IMR-90 (cell line): ENCODE measurements at regions not wholly inside any gene's neighbourhood (a gene's known extent, or its start where the extent isn't known, plus 50 kb on each side); places are given as distances from the start of the nearest gene placed in this dataset.

Source experiments
- ATAC-seq: fragments of 200-7000 bp; cut with Tn5 transposase; 2 replicates; pipeline ENCODE4 v1.9.1; 2020; ENCODE audit warnings: low read depth, mild to moderate bottlenecking, moderate library complexity
- BruUV-seq: library from RNA; stranded (reverse); fragments of 400-500 nt; replicated peaks from 2 replicates; lab custom pipeline; 2021; lab: Mats Ljungman, UMichigan
- CTCF ChIA-PET: fragments of 300-600 bp; formaldehyde crosslinking; extraction: SDS; loops from one replicate; lab custom pipeline; 2021; ENCODE audit warnings: antibody characterized with exemption; lab: Yijun Ruan, JAX
- POLR2A ChIA-PET: fragments of 300-600 bp; sonication (Branson Sonifier 250); formaldehyde crosslinking; loops from one replicate; lab custom pipeline; 2022; ENCODE audit warnings: antibody characterized with exemption; ENCODE audit not compliant: unreplicated experiment; lab: Charles Lee
- DNase-seq: peaks from one replicate; pipeline ENCODE4 v3.0.0; 2013
- H2AFZ ChIP-seq: replicated peaks from 2 replicates; pipeline ENCODE3; 2013; ENCODE audit warnings: low read length, mild to moderate bottlenecking; ENCODE audit not compliant: poor library complexity
- H2AK5ac ChIP-seq: 2 replicates; pipeline ENCODE4 v1.6.1; 2013; ENCODE audit warnings: low read depth, low read length, inconsistent platforms
- H2AK9ac ChIP-seq: replicated peaks from 2 replicates; pipeline ENCODE3; 2013; ENCODE audit warnings: mild to moderate bottlenecking, low read depth, low read length, moderate library complexity; ENCODE audit not compliant: poor library complexity
- H2BK120ac ChIP-seq: 2 replicates; pipeline ENCODE4 v1.6.1; 2013; ENCODE audit warnings: low read depth, low read length, inconsistent platforms
- H2BK15ac ChIP-seq: 3 replicates; pipeline ENCODE4 v1.6.1; 2013; ENCODE audit warnings: low read depth, low read length, inconsistent platforms
- H2BK20ac ChIP-seq: 2 replicates; pipeline ENCODE4 v1.6.1; 2013; ENCODE audit warnings: low read depth, mild to moderate bottlenecking, inconsistent platforms, low read length, moderate library complexity
- H2BK5ac ChIP-seq: 2 replicates; pipeline ENCODE4 v1.6.1; 2013; ENCODE audit warnings: mild to moderate bottlenecking, low read depth, low read length, inconsistent platforms; ENCODE audit not compliant: poor library complexity, severe bottlenecking
- H3K14ac ChIP-seq: replicated peaks from 2 replicates; pipeline ENCODE4 v1.6.1; 2013; ENCODE audit warnings: low read depth, low read length, inconsistent platforms
- H3K18ac ChIP-seq: 2 replicates; pipeline ENCODE4 v1.6.1; 2013; ENCODE audit warnings: low read depth, low read length, control low read depth
- H3K23ac ChIP-seq: 2 replicates; pipeline ENCODE4 v1.6.1; 2013; ENCODE audit warnings: low read depth, low read length, inconsistent platforms
- H3K27ac ChIP-seq: 2 replicates; pipeline ENCODE4 v1.5.1; 2013; ENCODE audit warnings: mild to moderate bottlenecking, control low read depth, low read length; ENCODE audit not compliant: insufficient read depth
- H3K27me3 ChIP-seq: 2 replicates; pipeline ENCODE4 v1.6.1; 2013; ENCODE audit warnings: low read length; ENCODE audit not compliant: control insufficient read depth, insufficient read depth
- H3K36me3 ChIP-seq: 2 replicates; pipeline ENCODE4 v1.6.1; 2013; ENCODE audit warnings: low read length, mixed read lengths; ENCODE audit not compliant: control insufficient read depth, insufficient read depth
- H3K4ac ChIP-seq: 2 replicates; pipeline ENCODE4 v1.6.1; 2013; ENCODE audit warnings: low read depth, low read length, inconsistent platforms
- H3K4me1 ChIP-seq: 2 replicates; pipeline ENCODE4 v1.6.1; 2013; ENCODE audit warnings: low read length, mixed read lengths; ENCODE audit not compliant: control insufficient read depth, insufficient read depth
- H3K4me2 ChIP-seq: 2 replicates; pipeline ENCODE4 v1.6.1; 2013; ENCODE audit warnings: low read depth, mild to moderate bottlenecking, control low read depth, low read length, moderate library complexity
- H3K4me3 ChIP-seq: 2 replicates; pipeline ENCODE4 v1.5.1; 2013; ENCODE audit warnings: low read depth, mild to moderate bottlenecking, control low read depth, low read length, moderate library complexity; ENCODE audit not compliant: insufficient read depth
- H3K56ac ChIP-seq: 2 replicates; pipeline ENCODE4 v1.6.1; 2013; ENCODE audit warnings: low read length, inconsistent platforms; ENCODE audit not compliant: insufficient read depth; ENCODE audit errors: extremely low read depth
- H3K79me1 ChIP-seq, 2 experiments: 2 replicates each; pipeline ENCODE4 v1.6.1; 2013; ENCODE audit warnings: low read length in 2 of 2, inconsistent platforms in 1 of 2, low read depth in 1 of 2
- H3K9ac ChIP-seq: 2 replicates; pipeline ENCODE4 v1.6.1; 2013; ENCODE audit warnings: low read depth, low read length, control low read depth
- H3K9me1 ChIP-seq: 2 replicates; pipeline ENCODE4 v1.6.1; 2013; ENCODE audit warnings: low read length, inconsistent platforms; ENCODE audit not compliant: insufficient read depth
- H3K9me3 ChIP-seq: 2 replicates; pipeline ENCODE4 v1.6.1; 2013; ENCODE audit warnings: low read length; ENCODE audit not compliant: control insufficient read depth, insufficient read depth
- H4K20me1 ChIP-seq: 2 replicates; pipeline ENCODE4 v1.6.1; 2013; ENCODE audit warnings: low read length, inconsistent platforms; ENCODE audit not compliant: insufficient read depth
- H4K5ac ChIP-seq: 2 replicates; pipeline ENCODE4 v1.6.1; 2013; ENCODE audit warnings: mild to moderate bottlenecking, low read depth, low read length, control low read depth
- H4K8ac ChIP-seq, 2 experiments: 2 replicates each; pipeline ENCODE4 v1.6.1; 2013; ENCODE audit warnings: low read depth in 2 of 2, low read length in 2 of 2, control low read depth in 1 of 2, inconsistent platforms in 1 of 2
- H4K91ac ChIP-seq: 2 replicates; pipeline ENCODE4 v1.6.1; 2013; ENCODE audit warnings: low read depth, low read length, inconsistent platforms; ENCODE audit not compliant: insufficient read depth
- BHLHE40 ChIP-seq: fragments of 150-350 bp; IDR thresholded peaks from 2 replicates; pipeline ENCODE4 v1.6.1; 2016; ENCODE audit warnings: mild to moderate bottlenecking, low read depth, low read length
- CEBPB ChIP-seq: IDR thresholded peaks from 2 replicates; pipeline ENCODE4 v1.6.1; 2012; ENCODE audit warnings: low read depth, low read length, improper control_type of control experiment
- CHD1 ChIP-seq: IDR thresholded peaks from 2 replicates; pipeline ENCODE4 v1.6.1; 2012; ENCODE audit warnings: low read depth, low read length, improper control_type of control experiment
- CTCF ChIP-seq: conservative IDR thresholded peaks from 2 replicates; pipeline ENCODE4 v1.5.1; 2012; ENCODE audit warnings: mild to moderate bottlenecking, low read depth, low read length, improper control_type of control experiment
- ELK1 ChIP-seq: fragments of 150-350 bp; IDR thresholded peaks from 2 replicates; pipeline ENCODE4 v1.6.1; 2016; ENCODE audit warnings: low read depth, mild to moderate bottlenecking, low read length, moderate library complexity, borderline replicate concordance
- FOS ChIP-seq: fragments of 150-350 bp; IDR thresholded peaks from 2 replicates; pipeline ENCODE4 v1.6.1; 2016; ENCODE audit warnings: low read depth, low read length
- MAFK ChIP-seq: IDR thresholded peaks from 2 replicates; pipeline ENCODE4 v1.6.1; 2012; ENCODE audit warnings: low read depth, low read length, improper control_type of control experiment
- MAZ ChIP-seq: IDR thresholded peaks from 2 replicates; pipeline ENCODE4 v1.6.1; 2012; ENCODE audit warnings: low read depth, mild to moderate bottlenecking, low read length, improper control_type of control experiment, moderate library complexity, borderline replicate concordance
- MXI1 ChIP-seq: IDR thresholded peaks from 2 replicates; pipeline ENCODE4 v1.6.1; 2012; ENCODE audit warnings: low read depth, mild to moderate bottlenecking, low read length, moderate library complexity, borderline replicate concordance
- NFE2L2 ChIP-seq: fragments of 150-350 bp; IDR thresholded peaks from 2 replicates; pipeline ENCODE4 v1.6.1; 2016; ENCODE audit warnings: low read depth, mild to moderate bottlenecking, low read length
- POLR2A ChIP-seq: IDR thresholded peaks from 2 replicates; pipeline ENCODE4 v1.6.1; 2012; ENCODE audit warnings: mild to moderate bottlenecking, low read depth, low read length
- RAD21 ChIP-seq: IDR thresholded peaks from 2 replicates; pipeline ENCODE4 v1.6.1; 2012; ENCODE audit warnings: low read length, improper control_type of control experiment
- RCOR1 ChIP-seq: IDR thresholded peaks from 2 replicates; pipeline ENCODE4 v1.6.1; 2012; ENCODE audit warnings: mild to moderate bottlenecking, low read length, improper control_type of control experiment; ENCODE audit not compliant: insufficient replicate concordance
- RFX5 ChIP-seq: IDR thresholded peaks from 2 replicates; pipeline ENCODE4 v1.8.0; 2012; ENCODE audit warnings: low read depth, mild to moderate bottlenecking, low read length, moderate library complexity
- SMC3 ChIP-seq: fragments of 150-350 bp; IDR thresholded peaks from 2 replicates; pipeline ENCODE4 v1.6.1; 2016; ENCODE audit warnings: low read depth, mild to moderate bottlenecking, antibody characterized with exemption, low read length, moderate library complexity
- USF2 ChIP-seq: fragments of 150-350 bp; IDR thresholded peaks from 2 replicates; pipeline ENCODE4 v1.6.1; 2017; ENCODE audit warnings: mild to moderate bottlenecking, antibody characterized with exemption, low read length, low read depth
- WGBS, 2 experiments: methylation state at CpG; one replicate each; pipeline versions ENCODE4 v1.1.5 to v1.1.7; 2013; ENCODE audit warnings: missing lambda C conversion rate in 2 of 2; ENCODE audit not compliant: insufficient read length in 1 of 2; ENCODE audit errors: extremely low coverage in 2 of 2; 5-methylcytosine and 5-hydroxymethylcytosine counted together
- dilution Hi-C: fragments of 300-500 bp; cut with HindIII; formaldehyde crosslinking; loops from one replicate; pipeline ENCODE4 v1.14.3; 2018; ENCODE audit warnings: low sequenced_read_pairs; ENCODE audit not compliant: unreplicated experiment
- in situ Hi-C: fragments of 300-500 bp; cut with MboI; formaldehyde crosslinking; loops from 3 replicates; pipeline ENCODE4 v1.14.3; 2019; ENCODE audit warnings: low sequenced_read_pairs, inconsistent platforms, mixed read lengths
- intact Hi-C: fragments of 100-400 bp; cut with micrococcal nuclease; formaldehyde crosslinking; loops from 2 replicates; pipeline ENCODE4 v1.10.0; 2022

GRCh38 chr6:98672681-98673475, 161.5 kb upstream of the POU3F2 start:
- Histone ChIP-seq H4K8ac (no peak overlapping the region), H3K9ac (no peak overlapping the region), H2BK5ac (no peak overlapping the region), H2BK15ac (no peak overlapping the region), H3K4me1 (no peaks in the 10 kb centered on the region), H2AFZ (no peak overlapping the region), H3K27me3 (no peaks in the 10 kb centered on the region), H3K36me3 (no peaks in the 10 kb centered on the region), H3K23ac (no peak overlapping the region), H3K14ac (no peak overlapping the region), H2BK20ac (no peak overlapping the region), H2AK5ac (no peak overlapping the region), H3K9me1 (no peaks in the 10 kb centered on the region), H4K20me1 (no peaks in the 10 kb centered on the region), H3K4me2 (no peak overlapping the region), H3K9me3 (no peaks in the 10 kb centered on the region), H3K27ac (no peak overlapping the region), H3K4ac (no peak overlapping the region), H4K91ac (no peak overlapping the region), H4K5ac (no peak overlapping the region), H2AK9ac (no peak overlapping the region), H3K18ac (no peak overlapping the region), H2BK120ac (no peak overlapping the region), H3K56ac (no peak overlapping the region), H3K4me3 (no peak overlapping the region), H3K79me1 (no peaks in the 10 kb centered on the region)
- BruUV-seq, result no TSS peak
- DNase-seq, result no peak
- no peak for ATAC-seq
- intact Hi-C loops (no loop called here), dilution Hi-C loops (no loop called here), in situ Hi-C loops (no loop called here)
- WGBS, 2 experiments, result no CpG with 5 or more reads among the region's 1 CpG
- TF ChIP-seq USF2 (no peak), CHD1 (no peak), CTCF (no peak), RFX5 (no peak), MAFK (no peak), MXI1 (no peak), MAZ (no peak), ELK1 (no peak), NFE2L2 (no peak), BHLHE40 (no peak), FOS (no peak), CEBPB (no peak), RAD21 (no peak), SMC3 (no peak), RCOR1 (no peak), POLR2A (no peak)
- ChIA-PET CTCF (no interaction called here), POLR2A (no interaction called here)
